NCI-H526 (cell line): ENCODE measurements at regions not wholly inside any gene's neighbourhood (a gene's known extent, or its start where the extent isn't known, plus 50 kb on each side); places are given as distances from the start of the nearest gene placed in this dataset.

Source experiments
- DNase-seq, 2 experiments: peaks; one replicate each; lab custom pipeline; 2025; lab: John Stamatoyannopoulos, UW

DNA sequence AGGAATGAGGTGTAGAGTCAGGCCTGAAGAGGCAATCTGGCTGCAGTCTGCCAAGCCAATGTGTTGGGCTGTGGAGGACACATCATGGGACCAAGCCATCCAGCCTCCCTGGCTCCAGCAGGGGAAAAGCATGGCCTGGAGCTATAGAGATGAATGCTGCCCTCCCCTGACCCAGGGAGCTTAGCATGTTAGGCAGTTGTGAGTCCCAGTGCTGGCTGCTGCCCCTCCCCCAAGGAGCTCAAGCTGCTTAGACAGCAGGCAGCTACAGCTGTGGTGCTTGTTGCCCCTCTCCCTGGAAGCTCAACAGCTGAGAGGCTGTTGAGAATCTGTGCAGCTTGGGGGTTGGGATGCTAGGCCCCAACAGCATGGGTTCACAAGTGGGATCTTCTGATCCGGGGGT is 85.6 kb upstream of the DNAJC19 start:
- DNase-seq = no peak

DNA sequence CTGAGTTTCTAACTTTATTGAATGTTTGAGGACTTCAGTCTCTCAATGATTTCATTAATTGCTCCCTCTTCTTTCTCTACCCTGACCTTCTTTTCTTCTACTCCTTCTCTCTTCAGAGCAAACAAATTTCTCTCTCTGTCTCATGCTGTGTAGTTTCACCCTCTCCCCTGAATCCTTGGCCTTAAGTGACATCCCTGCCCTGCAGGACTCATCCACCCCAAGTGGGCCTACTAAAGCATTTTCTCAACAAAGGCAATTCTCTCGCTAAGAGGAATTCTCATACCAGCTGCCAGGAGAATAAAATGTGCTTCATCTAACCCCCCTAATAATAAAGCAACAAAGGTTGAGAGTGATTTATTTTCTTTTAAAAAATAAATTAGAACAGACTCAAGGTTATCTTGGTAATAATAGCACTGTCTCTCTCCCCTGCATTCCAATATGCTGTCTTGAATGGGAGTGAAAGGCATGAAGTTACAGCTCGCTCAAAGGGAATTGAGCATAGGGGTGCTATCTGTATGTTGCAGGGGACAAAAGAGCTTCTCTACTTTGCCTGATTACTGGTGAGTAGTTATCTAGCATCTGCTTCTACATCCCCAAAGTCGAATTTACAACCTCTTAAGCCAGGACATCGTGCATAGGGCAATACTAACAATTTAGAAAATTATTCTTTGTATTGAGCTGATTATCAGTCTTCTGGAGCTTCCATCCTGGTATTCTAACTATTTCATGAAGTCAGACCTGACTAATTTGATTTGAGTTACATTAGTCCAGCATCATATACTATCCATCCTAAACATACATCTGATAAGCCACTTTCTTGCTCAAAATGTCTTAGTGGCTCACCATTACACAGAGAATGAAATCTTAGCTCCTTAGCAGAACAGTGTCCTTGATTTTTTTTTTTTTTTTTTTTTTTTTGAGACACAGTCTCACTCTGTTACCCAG is 76.9 kb upstream of the DNAJC19 start:
- no peak for DNase-seq

DNA sequence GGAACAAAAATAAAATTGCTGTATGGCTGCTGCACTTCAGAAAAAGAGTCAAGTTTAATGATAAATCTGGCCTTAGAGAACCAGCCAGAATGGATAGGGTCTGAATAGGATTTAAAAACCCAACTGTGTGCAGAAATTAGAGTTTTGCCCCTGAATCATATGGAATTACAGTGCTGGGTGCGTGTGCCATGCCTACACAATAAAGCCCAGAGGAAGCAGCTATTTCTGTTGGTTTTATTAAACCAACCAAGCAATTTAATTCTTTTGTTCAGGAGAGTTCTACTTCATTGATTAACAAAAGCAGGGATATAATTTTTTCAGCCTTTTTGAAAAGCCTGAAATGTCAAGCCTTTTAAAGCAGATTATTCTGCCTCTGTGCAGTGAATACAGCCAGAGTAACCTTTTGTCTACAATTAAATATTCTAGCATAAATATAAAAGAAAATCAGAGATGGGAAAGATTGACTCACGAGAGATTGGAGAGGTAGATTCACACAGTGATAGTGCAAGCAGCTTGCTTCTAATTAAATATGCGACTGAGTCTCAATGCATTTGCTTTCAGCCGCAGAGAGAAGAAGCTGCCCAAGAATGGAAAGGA is 66.7 kb upstream of the DNAJC19 start:
- DNase-seq = no peak

DNA sequence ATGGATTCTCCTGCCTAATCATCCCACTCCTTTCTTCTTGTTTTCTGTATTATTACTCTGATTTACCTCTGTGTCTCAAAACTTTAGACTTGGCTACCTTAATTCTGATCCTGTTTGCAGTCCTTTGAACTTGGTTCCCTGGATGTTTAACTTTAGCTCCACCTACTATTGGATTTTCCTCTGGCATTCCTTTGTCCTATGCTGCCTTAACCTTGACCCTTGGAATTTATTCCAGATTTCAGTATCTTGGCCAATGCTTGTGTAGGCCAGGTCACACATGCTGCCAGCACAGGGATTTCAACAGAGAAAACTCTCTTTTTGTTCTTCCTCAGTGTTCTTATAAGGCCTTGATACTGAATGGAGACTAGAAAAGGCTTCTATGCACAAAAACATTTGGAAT is 65.0 kb upstream of the DNAJC19 start:
- no peak for DNase-seq

DNA sequence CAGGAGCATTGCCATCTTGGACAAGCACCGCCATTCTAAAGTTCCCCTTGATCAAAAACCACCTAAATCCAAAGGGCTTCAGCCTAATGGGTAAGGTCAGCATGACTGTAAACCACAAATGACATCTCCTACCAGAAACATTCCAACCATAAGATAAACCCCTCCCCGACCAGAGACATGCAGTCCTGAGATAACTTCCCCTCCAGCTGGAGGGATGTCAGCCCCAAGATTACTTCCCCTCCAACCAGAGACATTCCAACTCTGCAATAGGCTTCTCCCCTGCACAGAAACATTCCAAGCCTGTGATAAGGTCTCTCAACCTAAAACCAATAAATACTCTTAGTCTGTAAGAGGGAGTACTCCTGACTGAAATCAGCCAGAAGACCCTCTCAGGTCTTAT is 62.7 kb upstream of the DNAJC19 start:
- no peak for DNase-seq

DNA sequence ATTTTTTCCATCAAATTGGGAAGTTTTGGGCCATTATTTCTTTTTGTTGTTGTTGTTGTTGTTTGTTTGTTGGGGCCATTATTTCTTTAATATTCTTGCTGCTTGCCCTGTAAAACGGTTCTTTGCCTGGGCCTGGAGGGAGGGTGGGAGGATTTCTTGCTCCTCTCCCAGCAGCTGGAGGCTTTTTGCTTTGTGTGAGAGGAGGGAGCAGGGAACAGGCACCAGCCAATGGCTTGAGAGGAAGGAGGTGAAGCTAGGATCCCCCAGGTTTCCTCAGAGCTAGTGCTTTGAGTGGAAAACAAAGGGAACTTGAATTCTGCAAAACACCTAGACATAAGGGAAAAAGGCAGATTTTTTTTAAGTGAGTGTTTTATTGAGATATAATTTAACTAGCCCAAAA is 61.2 kb upstream of the DNAJC19 start:
- no peak for DNase-seq

DNA sequence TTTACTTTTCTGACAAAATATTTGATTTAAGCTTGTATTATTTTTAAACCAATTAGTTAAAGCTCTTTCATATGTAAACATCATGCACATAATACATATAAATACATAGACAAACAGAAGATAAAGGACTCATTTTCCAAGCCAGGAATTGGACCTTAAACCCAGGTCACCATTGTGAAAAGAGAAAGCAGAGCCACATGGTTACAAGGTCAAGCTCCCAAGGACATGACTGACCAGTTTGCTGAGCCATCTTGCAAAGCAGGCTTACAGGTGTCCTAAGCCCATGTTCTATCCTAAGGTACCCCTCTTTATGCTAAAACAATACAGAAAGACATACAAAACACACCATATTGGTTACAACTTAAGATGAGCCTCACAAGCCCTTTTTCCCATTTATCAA is 50.5 kb upstream of the DNAJC19 start:
- DNase-seq = no peak
